Dermis microvascular lymphatic vessel endothelial cell (primary cell): ENCODE measurements at regions not wholly inside any gene's neighbourhood (a gene's known extent, or its start where the extent isn't known, plus 50 kb on each side); places are given as distances from the start of the nearest gene placed in this dataset.

ENCODE experiments used
- DNase-seq, 2 donors: peaks; one replicate each; pipeline versions ENCODE4 v3.0.0 to v3.0.0-alpha.2; 2010; ENCODE audit warnings: low read depth in 2 of 2

GRCh38 chr2:153196378-153197058 is 282.0 kb downstream of the RPRM start:
- DNase-seq = no peak

- no peak for DNase-seq
Measured at GRCh38 chr2:153195342-153195741, 283.2 kb downstream of the RPRM start.

- DNase-seq = no peak
Measured at GRCh38 chr2:153189091-153189888, 289.3 kb downstream of the RPRM start.

GRCh38 chr2:153179808-153180207 is 298.8 kb downstream of the RPRM start:
- no peak for DNase-seq

- DNase-seq = no peak
Measured at GRCh38 chr2:153169609-153170008, 309.0 kb downstream of the RPRM start.

- DNase-seq = no peak
Measured at GRCh38 chr2:153165021-153165420, 313.5 kb downstream of the RPRM start.

- DNase-seq = no peak
Measured at GRCh38 chr2:153163055-153163454, 315.5 kb downstream of the RPRM start.

GRCh38 chr2:153156743-153157142 is 321.8 kb downstream of the RPRM start:
- no peak for DNase-seq

GRCh38 chr2:153152036-153152435 is 326.5 kb downstream of the RPRM start:
- no peak for DNase-seq

GRCh38 chr2:153145470-153145978 is 333.0 kb downstream of the RPRM start:
- DNase-seq = no peak

GRCh38 chr2:153143540-153143939 is 335.0 kb downstream of the RPRM start:
- DNase-seq = no peak

GRCh38 chr2:153140498-153140897 is 338.1 kb downstream of the RPRM start:
- DNase-seq = no peak

- no peak for DNase-seq
Measured at GRCh38 chr2:153138651-153139375, 339.7 kb downstream of the RPRM start.

GRCh38 chr2:153136216-153136615 is 342.3 kb downstream of the RPRM start:
- DNase-seq = no peak

- DNase-seq = no peak
Measured at GRCh38 chr2:153134725-153135124, 343.8 kb downstream of the RPRM start.

GRCh38 chr2:153133716-153134115 is 344.8 kb downstream of the RPRM start:
- no peak for DNase-seq

- DNase-seq = no peak
Measured at GRCh38 chr2:153132418-153132817, 346.1 kb downstream of the RPRM start.

- DNase-seq = no peak
Measured at GRCh38 chr2:153115141-153115540, 363.4 kb downstream of the RPRM start.

GRCh38 chr2:153110486-153110885 is 368.1 kb downstream of the RPRM start:
- no peak for DNase-seq

GRCh38 chr2:153109793-153110192 is 368.8 kb downstream of the RPRM start:
- DNase-seq = no peak

GRCh38 chr2:153106802-153107477 is 371.6 kb downstream of the RPRM start:
- DNase-seq = no peak
